H1 (cell line): ENCODE measurements at regions not wholly inside any gene's neighbourhood (a gene's known extent, or its start where the extent isn't known, plus 50 kb on each side); places are given as distances from the start of the nearest gene placed in this dataset.

Source experiments
- BCL11A ChIP-seq, 2 experiments: IDR thresholded peaks; one replicate each; pipeline ENCODE4 v1.6.1; 2011; ENCODE audit warnings: low read depth in 2 of 2, low read length in 2 of 2, mild to moderate bottlenecking in 2 of 2
- BRCA1 ChIP-seq: IDR thresholded peaks from 2 replicates; pipeline ENCODE4 v1.6.1; 2012; ENCODE audit warnings: low read depth, low read length, improper control_type of control experiment
- CREB1 ChIP-seq: IDR thresholded peaks from 2 replicates; pipeline ENCODE4 v1.6.1; 2012; ENCODE audit warnings: inconsistent platforms
- EGR1 ChIP-seq: IDR thresholded peaks from 2 replicates; pipeline ENCODE4 v1.6.1; 2011; ENCODE audit warnings: low read depth, low read length, borderline replicate concordance
- JUND ChIP-seq: IDR thresholded peaks from 2 replicates; pipeline ENCODE4 v1.6.1; 2011; ENCODE audit warnings: mild to moderate bottlenecking, improper control_type of control experiment, low read length
- KDM1A ChIP-seq: fragments of 200-600, 300-600 bp; sonication (generic); IDR thresholded peaks from 2 replicates; pipeline ENCODE4 v1.7.1; 2016; ENCODE audit warnings: mild to moderate bottlenecking, low read length, borderline replicate concordance
- MAFK ChIP-seq: IDR thresholded peaks from 2 replicates; pipeline ENCODE4 v1.6.1; 2012; ENCODE audit warnings: low read depth, mild to moderate bottlenecking, improper control_type of control experiment, low read length
- POU5F1 ChIP-seq: IDR thresholded peaks from 2 replicates; pipeline ENCODE4 v1.6.1; 2011; ENCODE audit warnings: low read depth, mild to moderate bottlenecking, low read length, moderate library complexity
- SIRT6 ChIP-seq: IDR thresholded peaks from one replicate; pipeline ENCODE4 v1.7.1; 2012; ENCODE audit warnings: low read length, inconsistent platforms

DNA sequence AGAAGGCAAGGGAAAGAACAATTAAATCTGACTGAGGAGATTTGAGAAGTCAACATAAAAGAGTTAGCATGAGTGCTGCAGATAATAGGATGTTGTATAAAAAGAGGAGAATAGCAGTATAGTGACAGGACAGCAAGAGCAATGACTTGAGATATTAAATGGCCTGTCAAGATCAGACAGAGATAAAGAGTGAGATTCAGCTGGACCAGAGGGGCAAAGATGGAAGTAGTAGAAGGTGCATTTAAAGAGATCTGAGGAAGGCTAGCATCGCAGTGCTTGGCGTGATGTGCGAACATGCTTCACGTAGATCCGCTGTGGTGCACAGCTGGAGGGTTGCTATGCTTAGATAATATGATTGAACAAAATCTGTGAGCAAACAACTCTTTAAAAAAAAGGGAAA, 1422.6 kb upstream of the CDH8 start (continued):
- TF ChIP-seq POU5F1 (no peak), EGR1 (no peak), KDM1A (no peak), MAFK (no peak), BCL11A (IDR thresholded peaks at IDR 0.05; ENCODE audit: low read depth in 2 of 2, low read length in 2 of 2) (no peak), CREB1 (no peak), BRCA1 (no peak), JUND (no peak), SIRT6 (no peak)
- TF ChIP-seq, all 59 proteins: peak for 0
